HAP-1 (cell line): ENCODE measurements at regions not wholly inside any gene's neighbourhood (a gene's known extent, or its start where the extent isn't known, plus 50 kb on each side); places are given as distances from the start of the nearest gene placed in this dataset.
"Not testable (repeated sequence)": the region's sequence is repeated elsewhere in the genome, so short reads cannot be mapped to it uniquely, and the experiment has no call there.

Experiments used
- DNase-seq, 2 experiments: peaks; one replicate each; pipeline ENCODE4 v3.0.0-alpha.2; 2016 to 2020; ENCODE audit warnings: low spot score in 2 of 2
- H3K27me3 ChIP-seq: fragments of 250-450 bp; sonication (Bioruptor Pico); 2 replicates; pipeline ENCODE4 v1.5.1; 2020; ENCODE audit warnings: low read depth, mild to moderate bottlenecking, moderate library complexity
- H3K36me3 ChIP-seq: fragments of 250-450 bp; sonication (Bioruptor Pico); replicated peaks from 2 replicates; pipeline ENCODE4 v1.5.1; 2020; ENCODE audit warnings: mild to moderate bottlenecking
- H3K4me1 ChIP-seq: fragments of 250-450 bp; sonication (Bioruptor Pico); 2 replicates; pipeline ENCODE4 v1.5.1; 2020; ENCODE audit warnings: mild to moderate bottlenecking
- H3K4me3 ChIP-seq: fragments of 250-450 bp; sonication (Bioruptor Pico); 2 replicates; pipeline ENCODE4 v1.5.1; 2020; ENCODE audit warnings: mild to moderate bottlenecking, moderate library complexity
- H3K9me3 ChIP-seq: fragments of 250-450 bp; sonication (Bioruptor Pico); 2 replicates; pipeline ENCODE4 v1.5.1; 2020; ENCODE audit warnings: mild to moderate bottlenecking, moderate library complexity
- in situ Hi-C: fragments of 300-500 bp; cut with MboI; formaldehyde crosslinking; loops from 3 replicates; pipeline ENCODE4 v1.14.3; 2020; ENCODE audit warnings: low sequenced_read_pairs, inconsistent platforms, mixed read lengths

DNA sequence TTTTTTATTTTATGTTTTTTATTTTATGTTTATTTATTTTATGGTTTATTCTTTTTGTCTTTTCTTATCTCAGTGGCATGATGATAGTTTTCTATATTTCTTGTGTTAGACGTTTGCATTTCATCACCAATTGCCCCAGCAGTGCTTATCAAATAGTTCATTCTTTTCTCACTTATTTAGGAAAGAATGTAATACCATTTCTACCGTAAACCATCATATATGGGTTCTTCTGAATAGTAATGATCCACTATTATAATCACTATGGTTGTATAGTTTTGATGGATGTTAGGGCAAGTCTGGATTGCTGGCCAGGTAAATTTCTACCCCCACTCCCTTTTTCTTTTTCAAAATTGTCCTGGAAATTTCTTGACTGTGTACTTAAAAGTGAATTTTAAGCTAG lies 134.6 kb upstream of the FBXO33 start:
- H3K4me1 ChIP-seq: no peaks in the 10 kb centered on the region
- no peaks in the 10 kb centered on the region for H3K27me3 ChIP-seq
- no peaks in the 10 kb centered on the region for H3K36me3 ChIP-seq
- no peak overlapping the region for H3K4me3 ChIP-seq
- no peak for DNase-seq
- H3K9me3 ChIP-seq: no peaks in the 10 kb centered on the region
- in situ Hi-C loops: no loop called here

DNA sequence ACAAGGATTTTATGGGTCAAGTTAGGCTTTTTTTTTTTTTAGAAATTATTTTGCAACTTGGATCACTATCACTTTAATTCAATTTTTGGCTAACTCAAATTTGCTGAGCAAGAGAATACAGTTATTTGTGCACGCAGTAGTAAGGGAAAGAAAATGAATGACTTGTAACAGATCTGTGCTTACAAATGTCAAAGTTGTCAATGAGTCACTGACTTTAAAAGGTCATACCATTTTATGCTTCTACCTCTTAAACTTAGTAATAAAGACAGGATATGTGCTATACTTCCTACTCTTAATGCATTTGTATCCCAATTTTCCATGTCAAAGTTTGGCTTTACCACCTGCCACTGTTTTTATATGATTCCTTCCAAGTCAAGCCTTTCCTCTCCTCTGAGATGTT lies 131.1 kb upstream of the FBXO33 start:
- Histone ChIP-seq H3K36me3 (no peaks in the 10 kb centered on the region), H3K9me3 (no peaks in the 10 kb centered on the region), H3K27me3 (no peaks in the 10 kb centered on the region), H3K4me3 (no peak overlapping the region), H3K4me1 (no peaks in the 10 kb centered on the region)
- in situ Hi-C loops: no loop called here
- DNase-seq: no peak

DNA sequence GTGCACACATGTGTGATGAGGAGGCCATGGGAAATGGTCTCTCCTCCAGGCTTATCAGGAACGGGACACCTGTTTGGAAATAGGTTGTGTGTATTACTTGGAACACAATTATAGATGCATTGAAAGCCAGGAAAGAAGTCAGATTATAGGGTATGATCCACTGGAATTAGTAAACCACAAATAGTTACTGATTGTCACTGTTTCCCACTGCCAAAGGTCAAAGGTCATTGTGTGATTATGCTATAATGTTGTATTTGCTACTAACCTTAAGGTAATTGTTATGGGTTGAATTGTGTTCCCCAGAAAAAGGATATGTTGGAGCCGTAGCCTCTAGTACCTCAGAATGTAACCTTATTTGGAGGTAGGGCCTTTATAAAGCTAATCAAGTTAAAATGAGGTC lies 129.9 kb upstream of the FBXO33 start:
- in situ Hi-C loops: no loop called here
- Histone ChIP-seq H3K36me3 (no peaks in the 10 kb centered on the region), H3K4me1 (no peaks in the 10 kb centered on the region), H3K27me3 (no peaks in the 10 kb centered on the region), H3K4me3 (no peak overlapping the region), H3K9me3 (peaks cover 4% of the 10 kb centered on the region)
- DNase-seq: no peak

DNA sequence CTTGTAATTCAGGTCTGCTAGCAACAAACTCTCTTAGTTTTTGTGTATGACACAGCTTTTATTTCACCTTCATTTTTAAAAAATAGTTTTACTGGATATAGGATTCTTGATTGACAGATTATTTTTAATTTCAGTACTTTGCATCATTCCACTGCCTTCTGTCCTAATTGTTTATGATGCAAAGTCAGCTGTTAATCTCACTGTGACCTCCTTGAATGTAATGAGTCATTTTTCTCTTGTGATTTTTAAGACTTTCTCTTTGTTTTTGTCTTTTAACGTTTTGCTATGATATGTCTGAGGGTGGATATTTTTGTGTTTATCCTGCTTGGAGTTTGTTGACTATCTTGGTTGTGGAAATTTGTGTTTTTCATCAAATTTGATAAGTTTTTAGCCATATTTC lies 126.3 kb upstream of the FBXO33 start:
- no peak overlapping the region for H3K4me3 ChIP-seq
- DNase-seq: no peak

DNA sequence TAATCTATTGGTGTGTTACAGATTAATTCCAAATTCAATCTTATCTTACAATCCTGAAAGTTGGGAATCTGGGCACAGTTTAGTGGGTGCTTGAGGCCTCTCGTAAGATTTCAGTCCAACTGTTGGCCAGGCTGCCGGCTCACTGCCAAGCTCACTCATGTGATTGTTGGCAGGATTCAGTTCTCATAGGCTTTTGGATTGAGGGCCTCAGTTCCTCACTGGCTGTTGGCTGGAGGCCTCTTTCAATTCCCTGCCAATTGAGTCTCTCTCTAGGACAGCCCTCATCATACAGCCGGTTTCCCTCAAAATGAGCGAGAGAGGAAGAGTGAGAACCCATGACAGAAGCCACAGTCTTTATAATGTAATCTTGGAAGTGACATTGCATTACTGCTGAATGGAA lies 123.5 kb upstream of the FBXO33 start:
- no peak overlapping the region for H3K4me3 ChIP-seq
- H3K4me1 ChIP-seq: no peaks in the 10 kb centered on the region
- no peak for DNase-seq
- no peaks in the 10 kb centered on the region for H3K36me3 ChIP-seq
- in situ Hi-C loops: no loop called here
- peaks cover 4% of the 10 kb centered on the region for H3K9me3 ChIP-seq
- no peaks in the 10 kb centered on the region for H3K27me3 ChIP-seq

More for the DNA sequence above, 126.3 kb upstream of the FBXO33 start:
- no peaks in the 10 kb centered on the region for H3K27me3 ChIP-seq
- no peaks in the 10 kb centered on the region for H3K4me1 ChIP-seq
- in situ Hi-C loops: no loop called here
- H3K9me3 ChIP-seq: peaks cover 4% of the 10 kb centered on the region
- no peaks in the 10 kb centered on the region for H3K36me3 ChIP-seq

DNA sequence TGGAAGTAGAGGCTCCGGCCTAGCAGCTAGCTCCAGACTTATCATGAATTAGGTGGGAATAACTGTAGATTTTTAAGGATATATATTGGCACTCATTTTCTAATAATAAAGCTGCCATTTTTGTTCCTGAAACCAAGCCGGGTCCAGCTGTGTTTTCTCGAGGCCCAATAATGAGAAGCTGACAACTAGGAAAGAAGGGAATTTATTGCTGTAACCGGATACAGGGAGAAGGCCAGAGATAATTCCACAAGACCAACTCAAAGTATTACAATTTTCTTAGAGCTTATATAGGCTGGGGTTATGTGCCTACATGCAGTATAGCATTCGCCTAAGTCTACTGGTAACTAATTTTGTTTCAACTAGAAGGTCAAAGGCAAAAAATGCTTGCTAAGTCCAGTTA lies 122.3 kb upstream of the FBXO33 start:
- Histone ChIP-seq H3K36me3 (no peaks in the 10 kb centered on the region), H3K4me3 (no peak overlapping the region), H3K4me1 (no peaks in the 10 kb centered on the region), H3K27me3 (no peaks in the 10 kb centered on the region), H3K9me3 (peaks cover 4% of the 10 kb centered on the region)
- DNase-seq: no peak
- in situ Hi-C loops: no loop called here

DNA sequence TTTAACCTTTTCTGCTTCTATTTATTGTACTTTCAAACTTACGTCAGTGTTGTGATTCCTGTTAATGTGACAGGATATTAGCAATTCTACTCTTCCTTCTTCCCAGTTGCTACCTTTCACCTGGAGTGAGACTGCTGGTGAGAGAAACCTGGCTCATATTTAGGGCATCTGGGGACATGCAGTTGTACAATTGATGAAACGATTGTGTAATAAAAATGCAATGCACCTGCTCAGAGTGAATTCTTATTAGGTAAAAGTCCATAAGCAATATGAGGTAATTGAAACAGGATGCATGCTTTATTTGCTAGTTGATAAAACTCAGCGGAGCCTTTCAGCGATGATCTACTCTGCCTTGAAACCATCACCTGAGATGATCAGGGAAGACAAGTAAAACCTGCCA lies 116.1 kb upstream of the FBXO33 start:
- no peaks in the 10 kb centered on the region for H3K27me3 ChIP-seq
- in situ Hi-C loops: no loop called here
- no peaks in the 10 kb centered on the region for H3K9me3 ChIP-seq
- no peaks in the 10 kb centered on the region for H3K4me1 ChIP-seq
- no peaks in the 10 kb centered on the region for H3K36me3 ChIP-seq
- DNase-seq: no peak
- no peak overlapping the region for H3K4me3 ChIP-seq

DNA sequence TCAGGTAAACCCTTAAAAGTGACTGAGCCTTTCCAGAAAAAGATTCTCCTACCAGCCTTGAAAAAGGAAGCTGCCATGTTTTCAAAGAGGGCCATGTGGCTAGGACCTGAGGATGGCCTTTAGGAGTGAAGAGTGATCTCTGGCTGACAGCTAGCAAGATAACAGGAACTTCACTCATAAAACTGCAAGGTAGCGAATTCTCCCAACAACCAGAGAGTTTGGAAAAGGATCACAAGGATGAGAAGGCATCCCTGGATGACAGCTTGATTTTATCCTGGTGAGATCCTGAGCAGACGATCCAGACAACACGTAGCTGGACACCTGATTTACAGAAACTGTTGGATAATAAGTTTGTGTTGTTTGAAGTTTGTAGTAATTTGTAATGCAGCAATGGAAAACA lies 115.6 kb upstream of the FBXO33 start:
- no peak for DNase-seq
- Histone ChIP-seq H3K4me3 (no peak overlapping the region), H3K36me3 (no peaks in the 10 kb centered on the region), H3K4me1 (no peaks in the 10 kb centered on the region), H3K9me3 (no peaks in the 10 kb centered on the region), H3K27me3 (no peaks in the 10 kb centered on the region)
- in situ Hi-C loops: no loop called here

DNA sequence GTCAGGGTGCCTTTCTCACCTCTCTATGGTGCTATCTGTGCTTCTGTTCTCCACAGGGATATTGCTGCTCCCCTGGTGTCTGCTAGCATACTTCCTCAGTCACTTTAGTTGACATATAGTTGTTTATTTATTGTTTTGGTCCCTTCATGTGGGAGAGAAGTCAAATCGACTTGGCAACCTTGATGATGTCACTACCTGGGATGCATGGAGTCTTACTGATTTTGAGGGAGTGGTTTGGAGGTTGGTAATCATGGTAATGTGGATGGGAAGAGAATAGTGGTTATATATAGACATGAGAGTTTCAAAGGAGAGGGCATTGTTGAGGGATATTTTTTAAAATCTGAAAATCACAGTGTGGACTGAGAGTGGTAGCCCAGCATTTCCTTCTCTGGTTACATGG lies 73.6 kb upstream of the FBXO33 start:
- in situ Hi-C loops: no loop called here
- no peak overlapping the region for H3K4me3 ChIP-seq
- no peaks in the 10 kb centered on the region for H3K27me3 ChIP-seq
- H3K9me3 ChIP-seq: no peaks in the 10 kb centered on the region
- DNase-seq: no peak
- no peaks in the 10 kb centered on the region for H3K4me1 ChIP-seq
- no peaks in the 10 kb centered on the region for H3K36me3 ChIP-seq

DNA sequence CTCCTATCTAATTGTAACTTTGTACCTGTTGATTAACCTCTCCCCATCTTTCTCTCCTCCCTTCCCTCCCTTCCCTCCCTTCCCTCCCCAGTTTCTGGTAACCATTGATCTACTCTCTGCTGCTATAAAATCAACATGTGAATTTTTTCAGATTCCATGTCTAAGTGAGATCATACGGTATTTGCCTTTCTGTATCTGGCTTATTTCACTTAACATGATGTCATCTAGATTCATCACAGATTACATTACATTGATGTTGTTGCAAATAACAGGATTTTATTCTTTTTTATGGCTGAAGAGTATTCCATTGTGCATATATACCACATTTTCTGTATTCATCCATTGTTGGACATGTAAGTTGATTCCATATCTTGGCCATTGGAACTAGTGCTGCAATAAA lies 68.0 kb upstream of the FBXO33 start:
- H3K4me3 ChIP-seq: no peak overlapping the region
- no peaks in the 10 kb centered on the region for H3K4me1 ChIP-seq
- DNase-seq: no peak
- H3K36me3 ChIP-seq: no peaks in the 10 kb centered on the region
- in situ Hi-C loops: no loop called here
- H3K9me3 ChIP-seq: peaks cover 10% of the 10 kb centered on the region; the same call in 1 of the 2 replicates
- no peaks in the 10 kb centered on the region for H3K27me3 ChIP-seq

DNA sequence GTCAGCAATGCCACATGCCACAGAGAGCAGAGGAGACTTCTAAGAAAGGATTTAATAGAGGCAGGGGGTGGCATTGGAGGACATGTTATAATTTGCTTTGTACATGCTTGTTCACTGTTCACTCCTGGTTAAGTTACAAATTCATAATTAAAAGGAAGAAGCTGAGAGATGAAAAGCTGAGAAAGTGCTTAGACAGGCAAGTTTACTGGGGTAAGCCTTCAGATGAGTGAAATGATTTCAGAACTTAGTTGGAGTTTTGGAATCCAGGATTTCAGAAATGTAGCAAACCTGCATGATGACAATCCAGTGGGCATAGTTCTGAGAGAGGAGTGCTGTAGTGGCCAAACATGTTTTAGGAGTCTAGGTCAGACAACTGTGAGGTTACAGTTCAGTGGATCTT lies 67.3 kb upstream of the FBXO33 start:
- no peaks in the 10 kb centered on the region for H3K4me1 ChIP-seq
- H3K36me3 ChIP-seq: no peaks in the 10 kb centered on the region
- in situ Hi-C loops: no loop called here
- peaks cover 10% of the 10 kb centered on the region; the same call in 1 of the 2 replicates for H3K9me3 ChIP-seq
- H3K4me3 ChIP-seq: no peak overlapping the region
- no peaks in the 10 kb centered on the region for H3K27me3 ChIP-seq
- no peak for DNase-seq

DNA sequence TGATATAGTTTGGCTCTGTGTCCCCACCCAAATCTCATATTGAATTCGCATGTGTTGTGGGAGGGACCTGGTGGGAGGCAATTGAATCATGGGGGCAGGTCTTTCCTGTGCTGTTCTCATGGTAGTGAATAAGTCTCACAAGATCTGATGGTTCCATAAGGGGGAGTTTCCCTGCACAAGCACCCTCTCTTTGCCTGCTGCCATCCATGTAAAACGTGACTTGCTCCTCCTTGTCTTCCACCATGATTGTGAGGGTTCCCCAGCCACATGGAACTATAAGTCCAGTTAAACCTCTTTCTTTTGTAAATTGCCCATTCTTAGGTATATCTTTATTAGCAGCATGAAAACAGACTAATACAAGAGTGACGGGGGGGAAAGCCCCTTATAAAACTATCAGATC lies 65.4 kb upstream of the FBXO33 start:
- H3K36me3 ChIP-seq, H3K4me1 ChIP-seq, H3K27me3 ChIP-seq, DNase-seq, H3K4me3 ChIP-seq, in situ Hi-C loops: not testable (repeated sequence)
- H3K9me3 ChIP-seq: peaks cover 10% of the 10 kb centered on the region; the same call in 1 of the 2 replicates

DNA sequence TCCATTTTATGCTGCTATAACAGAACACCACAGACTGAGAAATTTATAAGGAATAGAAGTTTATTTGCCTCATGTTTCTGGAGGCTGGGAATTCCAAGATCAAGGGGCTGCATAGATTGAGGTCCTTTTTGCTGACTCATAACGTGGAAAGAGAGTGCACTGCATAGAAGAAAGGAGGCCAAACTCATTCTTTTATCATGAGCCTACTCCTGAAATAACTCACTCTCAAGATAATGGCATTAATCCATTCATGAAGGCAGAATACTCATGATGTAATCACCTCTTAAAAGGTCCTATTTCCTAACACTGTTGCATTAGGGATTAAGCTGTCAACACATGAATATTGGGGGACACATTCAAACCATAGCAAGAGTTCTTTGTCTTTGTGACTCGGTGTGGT lies 60.0 kb upstream of the FBXO33 start:
- in situ Hi-C loops: no loop called here
- H3K9me3 ChIP-seq: peaks cover 4% of the 10 kb centered on the region; the same call in 1 of the 2 replicates
- no peaks in the 10 kb centered on the region for H3K36me3 ChIP-seq
- peak in 1 of 2 experiments; percentile 63 for DNase-seq
- no peaks in the 10 kb centered on the region for H3K27me3 ChIP-seq
- H3K4me3 ChIP-seq: no peak overlapping the region
- peaks cover 7% of the 10 kb centered on the region for H3K4me1 ChIP-seq

DNA sequence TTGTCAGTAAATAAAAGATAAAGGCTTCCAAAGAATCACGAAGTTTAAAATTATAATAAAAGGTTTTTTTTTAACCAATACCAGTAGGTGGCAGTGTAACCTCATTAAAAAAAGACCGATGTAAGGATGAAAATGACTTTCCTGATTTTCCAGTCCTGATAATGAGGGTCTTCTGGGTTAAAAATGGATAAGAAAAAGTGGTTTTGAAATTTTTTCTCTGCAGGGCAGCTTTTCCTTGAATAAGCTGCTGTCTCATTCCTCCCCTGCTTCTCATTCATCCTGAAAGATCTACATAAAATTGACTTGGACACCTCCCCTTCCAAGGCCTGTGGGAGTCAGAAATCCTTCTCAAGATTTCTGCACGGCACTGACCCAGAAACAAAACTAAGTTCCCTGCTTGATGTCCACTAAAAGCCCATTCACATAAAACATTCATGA lies 58.9 kb upstream of the FBXO33 start:
- H3K36me3 ChIP-seq: no peaks in the 10 kb centered on the region
- in situ Hi-C loops: no loop called here
- H3K27me3 ChIP-seq: no peaks in the 10 kb centered on the region
- no peaks in the 10 kb centered on the region; the same call in 1 of the 2 replicates for H3K9me3 ChIP-seq
- H3K4me1 ChIP-seq: peaks cover 7% of the 10 kb centered on the region
- peak in 1 of 2 experiments; percentile 64 for DNase-seq
- no peak overlapping the region for H3K4me3 ChIP-seq

DNA sequence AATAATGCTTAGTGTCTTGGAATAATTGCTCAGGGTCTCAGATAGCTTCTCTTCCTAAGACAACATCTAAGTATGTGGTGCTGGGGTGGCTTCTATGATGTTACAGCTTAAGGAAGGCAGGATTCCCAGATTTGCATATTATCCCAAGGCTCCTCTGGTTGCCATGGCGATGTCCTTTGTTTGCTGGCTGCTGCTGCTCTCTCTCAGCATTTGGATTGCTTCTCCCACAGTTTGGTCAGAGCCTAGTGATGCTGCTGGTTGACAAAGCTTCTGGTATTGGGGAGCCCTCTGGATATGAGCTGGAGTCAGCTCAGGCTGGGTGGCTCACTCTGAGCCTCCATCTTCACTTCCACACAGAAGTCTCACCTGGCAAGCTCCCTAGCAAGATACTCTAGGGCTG lies 56.4 kb upstream of the FBXO33 start:
- H3K4me3 ChIP-seq: no peak overlapping the region
- H3K4me1 ChIP-seq: peaks cover 7% of the 10 kb centered on the region
- H3K36me3 ChIP-seq: no peaks in the 10 kb centered on the region
- H3K9me3 ChIP-seq: no peaks in the 10 kb centered on the region
- in situ Hi-C loops: no loop called here
- DNase-seq: peak; percentile 31 to 67
- no peaks in the 10 kb centered on the region for H3K27me3 ChIP-seq
